ENCODE measurements at regions not wholly inside any gene's neighbourhood (a gene's known extent, or its start where the extent isn't known, plus 50 kb on each side); places are given as distances from the start of the nearest gene placed in this dataset.

DNA sequence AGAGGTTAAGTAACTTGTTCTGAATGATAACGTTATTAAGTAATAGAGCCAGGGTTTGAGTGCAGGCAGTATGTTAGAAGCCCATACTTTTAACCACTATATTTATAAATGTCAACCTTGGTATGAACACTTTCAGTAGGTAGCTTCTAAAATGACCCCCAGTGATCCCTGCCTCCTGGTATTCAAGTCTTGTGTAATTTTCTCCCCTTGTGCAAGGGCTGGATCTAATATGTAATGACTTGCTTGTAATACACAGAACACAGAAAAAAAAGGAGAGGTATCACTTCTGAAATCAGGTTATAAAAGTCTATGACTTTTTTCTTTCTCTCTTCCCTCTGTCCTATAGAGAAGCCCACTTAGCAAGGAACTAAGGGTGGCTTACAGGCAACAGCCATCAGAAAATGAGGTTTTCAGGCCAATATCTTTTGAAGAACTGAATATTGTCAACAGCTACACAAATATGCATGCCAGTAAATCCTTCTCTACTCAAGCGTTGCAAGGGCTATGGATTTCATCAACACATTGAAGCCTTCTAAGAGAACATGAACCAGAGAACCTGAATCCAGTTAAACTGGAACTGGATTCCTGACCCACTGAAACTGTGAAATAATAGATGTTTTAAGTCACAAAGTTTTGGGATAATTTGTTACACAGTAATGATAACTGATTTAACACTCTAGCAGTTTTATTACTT, 712.3 kb downstream of the METTL15 start:
- ATAC-seq (ENCODE audit: low read depth in 2 of 2) (no peak), DNase-seq (no peak)
- H3K9me3 Mint-ChIP-seq, result peaks cover 0 to 26% (median 3%) of the 10 kb centered on the region in 7 donors
- H3K27me3 Mint-ChIP-seq, result no peaks in the 10 kb centered on the region
- H3K27me3 ChIP-seq (ENCODE audit: control insufficient read depth, insufficient read depth, low read length), result no peaks in the 10 kb centered on the region
- no peak overlapping the region for H3K4me3 ChIP-seq (ENCODE audit: low read depth, low read length)
- no peaks in the 10 kb centered on the region for H3K4me1 ChIP-seq (ENCODE audit: control insufficient read depth, insufficient read depth, low read length, poor library complexity, severe bottlenecking)
- no peak overlapping the region for H3K27ac ChIP-seq (ENCODE audit: insufficient read depth, low read length, poor library complexity, severe bottlenecking)
- H3K36me3 ChIP-seq (ENCODE audit: control insufficient read depth, insufficient read depth, low read length), result no peaks in the 10 kb centered on the region
- H3K4me1 Mint-ChIP-seq, result peaks cover 0 to 4% (median 0%) of the 10 kb centered on the region in 4 donors
- H3K9me3 ChIP-seq (ENCODE audit: control insufficient read depth in 2 of 2, low read length in 2 of 2), result no peaks in the 10 kb centered on the region
- H3K27ac Mint-ChIP-seq, result no peak overlapping the region
- H3K36me3 Mint-ChIP-seq, result no peaks in the 10 kb centered on the region
- no peak overlapping the region for H3K4me3 Mint-ChIP-seq

DNA sequence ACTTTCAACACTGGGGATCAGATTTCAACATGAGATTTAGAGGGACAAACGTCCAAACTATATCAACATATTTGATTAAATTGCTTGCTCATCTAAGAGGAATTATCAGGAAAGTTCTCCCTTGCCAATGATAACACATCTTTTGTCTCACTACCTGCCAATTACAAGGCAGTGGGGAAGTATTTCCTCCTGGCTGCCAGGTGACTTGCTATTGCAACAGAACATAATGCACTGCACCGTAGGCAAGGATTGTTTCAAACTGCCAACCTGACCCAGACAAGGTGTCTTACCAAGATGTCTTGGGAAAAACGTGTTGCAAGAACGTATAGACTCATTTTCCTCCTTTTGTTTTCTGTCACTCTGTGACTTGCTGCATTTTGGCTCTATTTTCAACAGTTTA, 711.6 kb downstream of the METTL15 start:
- no peak overlapping the region for H3K4me3 Mint-ChIP-seq
- ATAC-seq (ENCODE audit: low read depth in 2 of 2) (no peak), DNase-seq (no peak)
- H3K4me1 Mint-ChIP-seq, result peaks cover 0 to 4% (median 0%) of the 10 kb centered on the region in 4 donors
- Histone ChIP-seq H3K9me3 (ENCODE audit: control insufficient read depth in 2 of 2, low read length in 2 of 2) (no peaks in the 10 kb centered on the region), H3K27ac (ENCODE audit: insufficient read depth, low read length, poor library complexity, severe bottlenecking) (no peak overlapping the region), H3K4me3 (ENCODE audit: low read depth, low read length) (no peak overlapping the region), H3K36me3 (ENCODE audit: control insufficient read depth, insufficient read depth, low read length) (no peaks in the 10 kb centered on the region), H3K27me3 (ENCODE audit: control insufficient read depth, insufficient read depth, low read length) (no peaks in the 10 kb centered on the region), H3K4me1 (ENCODE audit: control insufficient read depth, insufficient read depth, low read length, poor library complexity, severe bottlenecking) (no peaks in the 10 kb centered on the region)
- no peak overlapping the region for H3K27ac Mint-ChIP-seq
- no peaks in the 10 kb centered on the region for H3K36me3 Mint-ChIP-seq
- no peaks in the 10 kb centered on the region for H3K27me3 Mint-ChIP-seq
- H3K9me3 Mint-ChIP-seq, result peaks cover 0 to 26% (median 4%) of the 10 kb centered on the region in 7 donors

DNA sequence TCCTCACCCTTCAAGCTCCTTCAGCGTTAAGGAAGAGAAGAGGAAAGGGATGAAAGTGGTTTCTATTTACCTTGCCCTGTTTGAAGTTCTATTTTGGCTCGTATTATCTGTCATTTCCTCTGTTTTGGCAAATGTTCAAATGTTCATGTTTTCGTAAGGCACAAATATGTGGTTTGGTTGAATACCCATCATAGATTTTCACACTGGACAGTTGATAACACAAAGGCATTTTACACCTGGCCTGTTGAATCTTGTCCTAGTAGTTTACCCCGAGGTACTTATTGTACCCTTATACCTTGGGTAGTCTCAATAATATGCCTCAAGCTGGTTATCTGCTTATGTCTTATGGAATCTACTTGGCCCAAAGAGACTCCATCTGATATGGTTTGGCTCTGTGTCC, 706.9 kb downstream of the METTL15 start:
- Mint-ChIP-seq H3K4me1 (no peaks in the 10 kb centered on the region), H3K9me3 (peaks cover 0 to 30% (median 5%) of the 10 kb centered on the region in 7 donors), H3K36me3 (no peaks in the 10 kb centered on the region), H3K4me3 (no peak overlapping the region), H3K27ac (no peak overlapping the region), H3K27me3 (no peaks in the 10 kb centered on the region)
- DNase-seq, result no peak
- H3K27ac ChIP-seq (ENCODE audit: insufficient read depth, low read length, poor library complexity, severe bottlenecking), result no peak overlapping the region
- no peaks in the 10 kb centered on the region for H3K4me1 ChIP-seq (ENCODE audit: control insufficient read depth, insufficient read depth, low read length, poor library complexity, severe bottlenecking)
- no peaks in the 10 kb centered on the region for H3K9me3 ChIP-seq (ENCODE audit: control insufficient read depth in 2 of 2, low read length in 2 of 2)
- H3K36me3 ChIP-seq (ENCODE audit: control insufficient read depth, insufficient read depth, low read length), result no peaks in the 10 kb centered on the region
- H3K27me3 ChIP-seq (ENCODE audit: control insufficient read depth, insufficient read depth, low read length), result no peaks in the 10 kb centered on the region
- no peak for ATAC-seq (ENCODE audit: low read depth in 2 of 2)
- no peak overlapping the region for H3K4me3 ChIP-seq (ENCODE audit: low read depth, low read length)

DNA sequence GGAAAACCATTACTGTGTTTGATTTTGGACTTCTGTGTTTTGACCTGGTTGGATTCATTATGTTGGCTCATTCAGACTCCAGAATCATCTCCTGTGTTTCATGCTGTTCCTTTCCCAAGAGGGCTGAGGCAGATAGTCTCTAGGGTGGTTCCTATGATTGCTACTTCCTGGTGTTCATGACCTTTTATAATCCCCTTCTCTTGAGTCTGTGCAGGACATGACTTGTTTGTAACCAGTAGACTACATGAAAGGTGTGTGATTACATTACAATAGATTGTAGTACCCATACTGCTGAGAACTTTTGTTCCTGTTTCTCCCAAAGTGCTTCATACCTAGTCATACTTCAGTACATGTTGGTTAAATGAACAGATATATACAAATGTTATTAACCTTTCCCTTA, 700.6 kb downstream of the METTL15 start:
- Mint-ChIP-seq H3K27ac (no peak overlapping the region), H3K9me3 (peaks cover 0 to 17% (median 7%) of the 10 kb centered on the region in 7 donors), H3K4me3 (no peak overlapping the region), H3K4me1 (no peaks in the 10 kb centered on the region), H3K27me3 (no peaks in the 10 kb centered on the region), H3K36me3 (no peaks in the 10 kb centered on the region)
- no peaks in the 10 kb centered on the region for H3K36me3 ChIP-seq (ENCODE audit: control insufficient read depth, insufficient read depth, low read length)
- no peaks in the 10 kb centered on the region for H3K4me1 ChIP-seq (ENCODE audit: control insufficient read depth, insufficient read depth, low read length, poor library complexity, severe bottlenecking)
- H3K27me3 ChIP-seq (ENCODE audit: control insufficient read depth, insufficient read depth, low read length), result no peaks in the 10 kb centered on the region
- H3K4me3 ChIP-seq (ENCODE audit: low read depth, low read length), result no peak overlapping the region
- ATAC-seq (ENCODE audit: low read depth in 2 of 2) (no peak), DNase-seq (no peak)
- H3K27ac ChIP-seq (ENCODE audit: insufficient read depth, low read length, poor library complexity, severe bottlenecking), result no peak overlapping the region
- H3K9me3 ChIP-seq (ENCODE audit: control insufficient read depth in 2 of 2, low read length in 2 of 2), result no peaks in the 10 kb centered on the region

DNA sequence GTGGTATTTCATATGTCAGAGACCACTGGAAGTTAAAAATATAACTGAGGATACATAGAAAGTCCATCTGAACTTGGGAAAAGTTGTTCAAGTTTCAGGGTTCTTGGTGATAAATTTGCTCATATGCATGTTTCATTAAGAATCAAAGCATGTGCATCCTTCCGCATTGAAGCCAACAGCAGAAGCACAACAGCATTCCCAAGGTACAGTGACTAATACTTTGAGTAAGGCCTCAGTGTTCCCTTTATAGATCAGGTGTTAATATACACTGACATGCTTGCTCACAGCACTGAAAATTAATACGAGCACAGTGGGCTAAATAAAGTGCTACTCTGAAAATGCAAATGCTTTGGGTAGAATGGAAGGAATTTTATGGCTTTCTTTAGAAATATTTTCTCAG, 691.1 kb downstream of the METTL15 start:
- H3K27me3 Mint-ChIP-seq, result no peaks in the 10 kb centered on the region
- ATAC-seq (ENCODE audit: low read depth in 2 of 2) (no peak), DNase-seq (no peak)
- H3K4me1 ChIP-seq (ENCODE audit: control insufficient read depth, insufficient read depth, low read length, poor library complexity, severe bottlenecking), result no peaks in the 10 kb centered on the region
- no peaks in the 10 kb centered on the region for H3K36me3 ChIP-seq (ENCODE audit: control insufficient read depth, insufficient read depth, low read length)
- H3K4me3 Mint-ChIP-seq, result no peak overlapping the region
- peaks cover 0 to 16% (median 5%) of the 10 kb centered on the region in 7 donors for H3K9me3 Mint-ChIP-seq
- no peak overlapping the region for H3K4me3 ChIP-seq (ENCODE audit: low read depth, low read length)
- H3K36me3 Mint-ChIP-seq, result no peaks in the 10 kb centered on the region
- H3K27me3 ChIP-seq (ENCODE audit: control insufficient read depth, insufficient read depth, low read length), result no peaks in the 10 kb centered on the region
- no peak overlapping the region for H3K27ac Mint-ChIP-seq
- no peaks in the 10 kb centered on the region for H3K9me3 ChIP-seq (ENCODE audit: control insufficient read depth in 2 of 2, low read length in 2 of 2)
- no peak overlapping the region for H3K27ac ChIP-seq (ENCODE audit: insufficient read depth, low read length, poor library complexity, severe bottlenecking)
- H3K4me1 Mint-ChIP-seq, result no peaks in the 10 kb centered on the region

DNA sequence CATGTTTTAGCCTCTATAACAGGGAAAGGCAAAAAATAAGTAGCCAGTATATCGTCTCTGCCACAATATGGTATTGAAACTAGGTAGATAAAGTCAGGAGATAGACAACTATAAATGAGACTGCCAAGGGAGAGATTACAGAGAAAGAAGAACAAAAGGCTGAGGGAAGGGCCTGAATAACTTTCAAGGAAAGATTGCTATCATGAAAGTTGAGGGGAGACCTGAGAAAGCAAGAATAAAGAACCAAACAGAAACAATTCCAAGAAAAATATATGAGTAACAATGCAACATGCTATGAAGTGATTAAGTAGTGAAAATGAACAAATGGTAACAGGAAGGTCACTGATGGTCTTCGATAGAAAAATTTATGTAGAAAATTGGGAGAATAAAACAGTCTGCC, 690.1 kb downstream of the METTL15 start:
- ATAC-seq (ENCODE audit: low read depth in 2 of 2), result no peak
- H3K4me1 ChIP-seq (ENCODE audit: control insufficient read depth, insufficient read depth, low read length, poor library complexity, severe bottlenecking), result no peaks in the 10 kb centered on the region
- H3K36me3 ChIP-seq (ENCODE audit: control insufficient read depth, insufficient read depth, low read length), result no peaks in the 10 kb centered on the region
- Mint-ChIP-seq H3K4me1 (no peaks in the 10 kb centered on the region), H3K27me3 (no peaks in the 10 kb centered on the region), H3K4me3 (no peak overlapping the region), H3K36me3 (no peaks in the 10 kb centered on the region), H3K9me3 (peaks cover 0 to 24% (median 6%) of the 10 kb centered on the region in 7 donors), H3K27ac (no peak overlapping the region)
- no peak overlapping the region for H3K27ac ChIP-seq (ENCODE audit: insufficient read depth, low read length, poor library complexity, severe bottlenecking)
- no peak overlapping the region for H3K4me3 ChIP-seq (ENCODE audit: low read depth, low read length)
- DNase-seq, result no peak
- H3K9me3 ChIP-seq (ENCODE audit: control insufficient read depth in 2 of 2, low read length in 2 of 2), result no peaks in the 10 kb centered on the region
- H3K27me3 ChIP-seq (ENCODE audit: control insufficient read depth, insufficient read depth, low read length), result no peaks in the 10 kb centered on the region

DNA sequence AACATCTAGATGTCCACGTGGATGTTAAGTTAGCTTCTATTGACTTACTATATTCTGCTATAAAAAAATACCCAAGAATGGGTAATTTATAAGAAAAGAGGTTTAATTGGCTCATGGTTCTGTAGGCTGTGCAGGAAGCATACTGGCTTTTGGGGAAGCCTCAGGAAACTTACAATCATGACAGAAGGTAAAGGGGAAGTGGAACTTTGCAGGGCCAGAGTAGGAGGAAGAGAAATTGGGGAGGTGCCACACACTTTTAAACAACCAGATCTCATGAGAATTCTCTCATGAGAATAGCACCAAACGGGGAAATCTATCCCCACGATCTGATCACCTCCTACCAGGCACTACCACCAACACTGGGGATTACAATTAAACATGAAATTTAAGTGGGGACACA, 689.3 kb downstream of the METTL15 start:
- Histone ChIP-seq H3K27me3 (ENCODE audit: control insufficient read depth, insufficient read depth, low read length) (no peaks in the 10 kb centered on the region), H3K4me3 (ENCODE audit: low read depth, low read length) (no peak overlapping the region), H3K4me1 (ENCODE audit: control insufficient read depth, insufficient read depth, low read length, poor library complexity, severe bottlenecking) (no peaks in the 10 kb centered on the region), H3K36me3 (ENCODE audit: control insufficient read depth, insufficient read depth, low read length) (no peaks in the 10 kb centered on the region), H3K9me3 (ENCODE audit: control insufficient read depth in 2 of 2, low read length in 2 of 2) (no peaks in the 10 kb centered on the region), H3K27ac (ENCODE audit: insufficient read depth, low read length, poor library complexity, severe bottlenecking) (no peak overlapping the region)
- no peak overlapping the region for H3K27ac Mint-ChIP-seq
- peaks cover 0 to 24% (median 5%) of the 10 kb centered on the region in 7 donors for H3K9me3 Mint-ChIP-seq
- no peaks in the 10 kb centered on the region for H3K4me1 Mint-ChIP-seq
- DNase-seq (no peak), ATAC-seq (ENCODE audit: low read depth in 2 of 2) (no peak)
- no peaks in the 10 kb centered on the region for H3K36me3 Mint-ChIP-seq
- H3K4me3 Mint-ChIP-seq, result no peak overlapping the region
- H3K27me3 Mint-ChIP-seq, result no peaks in the 10 kb centered on the region

DNA sequence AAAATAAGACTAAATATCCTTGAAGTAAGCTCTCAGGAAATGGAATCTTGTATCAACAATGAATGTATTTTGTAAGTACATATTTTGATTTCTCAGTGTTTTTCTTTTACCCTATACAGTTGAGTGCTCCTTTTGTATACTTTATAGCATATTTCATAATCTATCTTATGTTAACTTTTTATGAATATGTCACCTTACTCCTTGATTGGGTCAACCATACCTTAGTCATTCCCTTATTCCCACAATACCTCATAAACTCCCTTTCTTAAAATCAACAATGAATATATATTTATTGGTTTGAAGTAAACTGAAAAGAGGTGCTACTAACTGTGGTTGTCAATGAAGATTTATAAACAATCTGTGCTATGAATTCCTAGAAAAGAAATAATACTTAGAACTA, 686.2 kb downstream of the METTL15 start:
- no peak for DNase-seq
- Mint-ChIP-seq H3K27me3 (no peaks in the 10 kb centered on the region), H3K36me3 (no peaks in the 10 kb centered on the region), H3K27ac (no peak overlapping the region), H3K4me3 (no peak overlapping the region), H3K9me3 (peaks cover 2 to 30% (median 7%) of the 10 kb centered on the region in 7 donors), H3K4me1 (no peaks in the 10 kb centered on the region)
- Histone ChIP-seq H3K36me3 (ENCODE audit: control insufficient read depth, insufficient read depth, low read length) (no peaks in the 10 kb centered on the region), H3K4me1 (ENCODE audit: control insufficient read depth, insufficient read depth, low read length, poor library complexity, severe bottlenecking) (no peaks in the 10 kb centered on the region), H3K27me3 (ENCODE audit: control insufficient read depth, insufficient read depth, low read length) (no peaks in the 10 kb centered on the region), H3K4me3 (ENCODE audit: low read depth, low read length) (no peak overlapping the region), H3K9me3 (ENCODE audit: control insufficient read depth in 2 of 2, low read length in 2 of 2) (no peaks in the 10 kb centered on the region), H3K27ac (ENCODE audit: insufficient read depth, low read length, poor library complexity, severe bottlenecking) (no peak overlapping the region)
- no peak for ATAC-seq (ENCODE audit: low read depth in 2 of 2)
